MCF 10A (cell line): ENCODE measurements at regions not wholly inside any gene's neighbourhood (a gene's known extent, or its start where the extent isn't known, plus 50 kb on each side); places are given as distances from the start of the nearest gene placed in this dataset.

Experiments used
- BruUV-seq: library from RNA; stranded (reverse); fragments of 400-500 nt; replicated peaks from 2 replicates; lab custom pipeline; 2021; lab: Mats Ljungman, UMichigan
- CTCF ChIA-PET: fragments of 300-600 bp; sonication (Branson Sonifier 250); formaldehyde crosslinking; extraction: SDS; loops from one replicate; lab custom pipeline; 2021; ENCODE audit warnings: antibody characterized with exemption, inconsistent platforms; lab: Yijun Ruan, JAX
- POLR2A ChIA-PET: fragments of 300-600, 350-650 bp; sonication (Branson Sonifier 250); formaldehyde crosslinking; extraction: SDS; loops from one replicate; lab custom pipeline; 2020; ENCODE audit warnings: antibody characterized with exemption, inconsistent platforms; lab: Yijun Ruan, JAX
- DNase-seq: peaks from one replicate; pipeline ENCODE4 v3.0.0-alpha.2; 2018; ENCODE audit not compliant: unreplicated experiment
- H3K27ac Mint-ChIP-seq: one replicate; pipeline ENCODE4 v1.8.0; 2022; ENCODE audit warnings: mild to moderate bottlenecking, low read depth, mixed read lengths; ENCODE audit not compliant: unreplicated experiment
- H3K27me3 Mint-ChIP-seq: one replicate; pipeline ENCODE4 v1.8.0; 2022; ENCODE audit warnings: mixed read lengths; ENCODE audit not compliant: insufficient read depth, unreplicated experiment
- H3K36me3 Mint-ChIP-seq: one replicate; pipeline ENCODE4 v1.8.0; 2022; ENCODE audit warnings: mild to moderate bottlenecking, moderate library complexity, mixed read lengths; ENCODE audit not compliant: insufficient read depth, unreplicated experiment
- H3K4me1 Mint-ChIP-seq: one replicate; pipeline ENCODE4 v1.8.0; 2022; ENCODE audit warnings: mixed read lengths; ENCODE audit not compliant: insufficient read depth, unreplicated experiment
- H3K4me3 Mint-ChIP-seq: one replicate; pipeline ENCODE4 v1.8.0; 2022; ENCODE audit warnings: mild to moderate bottlenecking, moderate library complexity, mixed read lengths; ENCODE audit not compliant: unreplicated experiment
- H3K9me3 Mint-ChIP-seq: one replicate; pipeline ENCODE4 v1.8.0; 2022; ENCODE audit warnings: mixed read lengths; ENCODE audit not compliant: unreplicated experiment
- CTCF ChIP-seq: fragments of 200-600 bp; IDR thresholded peaks from one replicate; pipeline ENCODE4 v1.8.0; 2022; ENCODE audit warnings: antibody characterized with exemption, mild to moderate bottlenecking; ENCODE audit not compliant: unreplicated experiment
- intact Hi-C: fragments of 100-400 bp; cut with micrococcal nuclease; formaldehyde crosslinking; loops from 2 replicates; pipeline ENCODE4 v1.14.1; 2022

- Mint-ChIP-seq H3K27me3 (no peaks in the 10 kb centered on the region), H3K4me3 (no peak overlapping the region), H3K4me1 (no peaks in the 10 kb centered on the region), H3K36me3 (no peaks in the 10 kb centered on the region), H3K9me3 (no peaks in the 10 kb centered on the region), H3K27ac (no peak overlapping the region)
- no TSS peak for BruUV-seq
- POLR2A ChIA-PET, result interaction anchor here (1.1 kb wide), 1 partner anchor 14 kb away, joined by 4 read pairs; no protein-coding TSS in a partner anchor
- CTCF ChIA-PET, result interaction anchor here (0.9 kb wide), 1 partner anchor 284 kb away, joined by 3 read pairs; no protein-coding TSS in a partner anchor
- TF ChIP-seq CTCF, result no peak
- no peak for DNase-seq
- intact Hi-C loops, result no loop called here
Measured at GRCh38 chr3:157816896-157817295, 289.3 kb downstream of the SHOX2 start.

GRCh38 chr3:157816296-157816695 lies 289.9 kb downstream of the SHOX2 start:
- no peak overlapping the region for H3K27ac Mint-ChIP-seq
- ChIA-PET CTCF (no interaction called here), POLR2A (interaction anchor here (1.1 kb wide), 1 partner anchor 14 kb away, joined by 4 read pairs; no protein-coding TSS in a partner anchor)

GRCh38 chr3:157815739-157816138 lies 290.5 kb downstream of the SHOX2 start:
- Mint-ChIP-seq H3K36me3 (no peaks in the 10 kb centered on the region), H3K27ac (no peak overlapping the region), H3K4me1 (no peaks in the 10 kb centered on the region), H3K4me3 (no peak overlapping the region), H3K27me3 (no peaks in the 10 kb centered on the region), H3K9me3 (no peaks in the 10 kb centered on the region)
- no TSS peak for BruUV-seq
- TF ChIP-seq CTCF, result no peak
- CTCF ChIA-PET, result no interaction called here
- POLR2A ChIA-PET, result no interaction called here
- no peak for DNase-seq
- intact Hi-C loops, result no loop called here

More at GRCh38 chr3:157816296-157816695, 289.9 kb downstream of the SHOX2 start:
- no peak for TF ChIP-seq CTCF
- no peak for DNase-seq
- no peaks in the 10 kb centered on the region for H3K27me3 Mint-ChIP-seq
- no peaks in the 10 kb centered on the region for H3K4me1 Mint-ChIP-seq
- no peaks in the 10 kb centered on the region for H3K9me3 Mint-ChIP-seq
- H3K4me3 Mint-ChIP-seq, result no peak overlapping the region
- BruUV-seq, result no TSS peak
- H3K36me3 Mint-ChIP-seq, result no peaks in the 10 kb centered on the region
- intact Hi-C loops, result no loop called here

GRCh38 chr3:157810924-157811718 lies 295.1 kb downstream of the SHOX2 start:
- no peak overlapping the region for H3K27ac Mint-ChIP-seq
- no peaks in the 10 kb centered on the region for H3K36me3 Mint-ChIP-seq
- no peak for DNase-seq
- no peak overlapping the region for H3K4me3 Mint-ChIP-seq
- H3K4me1 Mint-ChIP-seq, result no peaks in the 10 kb centered on the region
- H3K27me3 Mint-ChIP-seq, result no peaks in the 10 kb centered on the region
- no TSS peak for BruUV-seq
- CTCF ChIA-PET, result no interaction called here
- POLR2A ChIA-PET, result interaction anchor here (0.7 kb wide), 1 partner anchor 307 kb away, joined by 4 read pairs; no protein-coding TSS in a partner anchor
- intact Hi-C loops, result no loop called here
- H3K9me3 Mint-ChIP-seq, result no peaks in the 10 kb centered on the region
- TF ChIP-seq CTCF, result no peak
